Brain microvascular endothelial cell (primary cell): ENCODE measurements at regions not wholly inside any gene's neighbourhood (a gene's known extent, or its start where the extent isn't known, plus 50 kb on each side); places are given as distances from the start of the nearest gene placed in this dataset.

Source experiments
- DNase-seq: peaks from one replicate; pipeline ENCODE4 v3.0.0-alpha.2; 2020
- H3K27ac ChIP-seq: fragments of 250-450 bp; sonication (Bioruptor Pico); 2 replicates; pipeline ENCODE4 v1.5.1; 2020; ENCODE audit warnings: mild to moderate bottlenecking, moderate library complexity
- H3K27me3 ChIP-seq: fragments of 250-450 bp; sonication (Bioruptor Pico); replicated peaks from 2 replicates; pipeline ENCODE4 v1.5.1; 2020; ENCODE audit warnings: mild to moderate bottlenecking
- H3K36me3 ChIP-seq: fragments of 250-450 bp; sonication (Bioruptor Pico); replicated peaks from 2 replicates; pipeline ENCODE4 v1.5.1; 2020; ENCODE audit warnings: mild to moderate bottlenecking
- H3K4me3 ChIP-seq: 2 replicates; pipeline ENCODE4 v1.5.1; 2011; ENCODE audit warnings: low read depth, mild to moderate bottlenecking, control low read depth, low read length, moderate library complexity
- CTCF ChIP-seq: IDR thresholded peaks from 2 replicates; pipeline ENCODE4 v1.5.1; 2011; ENCODE audit warnings: low read depth, mild to moderate bottlenecking, moderate library complexity, low read length, control low read depth, inconsistent platforms; ENCODE audit errors: missing control alignments
- in situ Hi-C: cut with HindIII; loops from 2 replicates; pipeline ENCODE4 v1.10.0; 2017; ENCODE audit warnings: low sequenced_read_pairs, low pct_ligation_motif_present

DNA sequence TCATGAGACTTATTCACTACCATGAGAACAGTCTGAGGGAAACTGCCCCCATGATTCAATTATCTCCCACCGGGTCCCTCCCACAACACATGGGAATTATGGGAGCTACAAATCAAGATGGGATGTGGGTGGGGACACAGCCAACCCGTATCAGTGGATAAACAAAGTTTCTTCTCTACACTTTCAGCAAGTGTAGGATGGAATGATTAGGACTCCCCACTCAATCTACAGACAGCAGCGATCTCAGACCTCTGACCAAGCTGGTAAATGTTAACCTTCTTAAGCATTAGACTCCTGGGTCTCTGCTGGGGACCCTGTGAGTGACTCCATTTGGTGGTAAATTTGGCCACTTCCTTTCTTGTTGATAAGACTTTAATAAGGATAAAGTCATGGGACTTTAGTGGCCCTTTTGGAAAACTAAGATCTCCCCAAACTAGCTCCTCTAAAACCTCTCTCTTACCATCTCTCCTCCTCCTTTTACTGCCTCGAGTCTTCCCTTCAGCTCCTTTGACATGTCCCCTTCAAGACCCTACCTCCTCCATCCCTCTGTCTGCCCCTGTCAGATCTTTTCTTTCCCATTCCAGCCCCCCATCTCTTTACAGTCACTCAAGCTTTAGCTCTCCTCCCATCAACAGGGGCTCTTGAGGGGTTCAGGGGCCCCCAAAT lies 71.9 kb downstream of the MYL12B start:
- no peak for TF ChIP-seq CTCF
- no peaks in the 10 kb centered on the region for H3K27me3 ChIP-seq
- in situ Hi-C loops, result no loop called here
- no peak overlapping the region for H3K27ac ChIP-seq
- DNase-seq, result no peak
- H3K36me3 ChIP-seq, result no peaks in the 10 kb centered on the region
- no peak overlapping the region for H3K4me3 ChIP-seq

DNA sequence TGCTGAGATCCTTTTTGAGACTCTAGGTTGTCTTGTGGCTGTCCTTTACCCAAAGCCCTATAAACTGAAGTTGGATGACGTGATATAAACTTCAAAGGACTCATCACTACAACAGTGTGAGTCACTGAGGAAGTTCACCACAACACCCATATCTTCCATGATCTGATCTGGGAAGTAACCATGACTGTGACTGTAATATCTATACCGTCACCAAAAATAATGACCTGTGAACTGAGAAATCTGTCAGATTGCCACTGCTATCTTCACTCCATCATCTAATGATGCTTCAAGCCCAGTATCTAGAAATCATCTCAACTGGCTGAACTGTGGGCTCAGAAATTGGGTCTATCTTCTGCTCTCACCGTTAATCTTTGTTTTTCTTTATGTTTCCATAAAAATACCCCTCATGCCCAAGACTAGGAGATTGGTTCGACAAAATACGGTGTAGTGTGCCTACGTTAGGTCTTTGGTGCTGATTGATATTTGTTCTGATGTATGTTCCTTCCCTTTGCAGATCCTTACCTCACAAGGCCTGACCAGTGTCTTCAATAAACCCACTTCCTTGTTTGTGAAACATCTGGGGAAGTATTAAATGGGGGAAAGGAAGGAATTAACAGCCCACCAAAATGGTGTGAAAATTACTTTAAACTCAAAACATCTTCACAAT lies 78.2 kb downstream of the MYL12B start:
- in situ Hi-C loops, result no loop called here
- peak; percentile 34 for DNase-seq
- H3K4me3 ChIP-seq, result no peak overlapping the region

GRCh38 chr18:3340682-3341097 lies 78.8 kb downstream of the MYL12B start:
- H3K4me3 ChIP-seq, result no peak overlapping the region
- no peaks in the 10 kb centered on the region for H3K36me3 ChIP-seq
- no peak overlapping the region for H3K27ac ChIP-seq
- DNase-seq, result no peak
- H3K27me3 ChIP-seq, result no peaks in the 10 kb centered on the region
- TF ChIP-seq CTCF, result no peak
- in situ Hi-C loops, result no loop called here

More for the DNA sequence above, 78.2 kb downstream of the MYL12B start:
- Histone ChIP-seq H3K27ac (no peak overlapping the region), H3K27me3 (no peaks in the 10 kb centered on the region), H3K36me3 (no peaks in the 10 kb centered on the region)
- no peak for TF ChIP-seq CTCF

GRCh38 chr18:3342628-3343027 lies 80.7 kb downstream of the MYL12B start:
- H3K4me3 ChIP-seq, result no peak overlapping the region
- no peak overlapping the region for H3K27ac ChIP-seq
- no peaks in the 10 kb centered on the region for H3K27me3 ChIP-seq
- H3K36me3 ChIP-seq, result no peaks in the 10 kb centered on the region
- no peak for DNase-seq
- TF ChIP-seq CTCF, result no peak
- in situ Hi-C loops, result no loop called here

DNA sequence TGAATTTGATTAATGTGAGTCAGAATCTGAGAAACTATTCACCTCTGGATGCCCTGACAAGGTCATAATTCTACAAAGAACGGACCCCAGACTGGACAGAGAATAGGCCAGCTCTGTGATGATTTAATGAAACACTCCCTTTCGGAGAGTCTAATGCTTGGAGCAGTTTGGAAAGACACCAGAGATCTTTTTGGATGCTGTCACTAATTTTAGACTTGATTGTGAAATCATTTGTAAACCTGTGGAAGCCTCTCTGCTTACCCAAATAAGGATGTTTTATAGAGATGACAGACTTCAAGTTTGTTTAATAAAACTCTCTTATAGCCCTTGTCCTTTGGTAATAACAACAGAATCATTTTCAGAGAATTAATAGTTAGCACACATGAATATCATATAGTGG lies 83.5 kb downstream of the MYL12B start:
- Histone ChIP-seq H3K36me3 (no peaks in the 10 kb centered on the region), H3K27me3 (no peaks in the 10 kb centered on the region), H3K4me3 (no peak overlapping the region), H3K27ac (no peak overlapping the region)
- in situ Hi-C loops, result no loop called here
- no peak for DNase-seq
- TF ChIP-seq CTCF, result no peak

- Histone ChIP-seq H3K27ac (no peak overlapping the region), H3K4me3 (no peak overlapping the region), H3K36me3 (no peaks in the 10 kb centered on the region), H3K27me3 (no peaks in the 10 kb centered on the region)
- in situ Hi-C loops, result no loop called here
- DNase-seq, result no peak
- no peak for TF ChIP-seq CTCF
Measured at GRCh38 chr18:3345885-3346284, 84.0 kb downstream of the MYL12B start.
